ENCODE measurements at regions not wholly inside any gene's neighbourhood (a gene's known extent, or its start where the extent isn't known, plus 50 kb on each side); places are given as distances from the start of the nearest gene placed in this dataset.
A peak's percentile ranks its signal among the peaks of the same experiment; 100 is the strongest.

DNA sequence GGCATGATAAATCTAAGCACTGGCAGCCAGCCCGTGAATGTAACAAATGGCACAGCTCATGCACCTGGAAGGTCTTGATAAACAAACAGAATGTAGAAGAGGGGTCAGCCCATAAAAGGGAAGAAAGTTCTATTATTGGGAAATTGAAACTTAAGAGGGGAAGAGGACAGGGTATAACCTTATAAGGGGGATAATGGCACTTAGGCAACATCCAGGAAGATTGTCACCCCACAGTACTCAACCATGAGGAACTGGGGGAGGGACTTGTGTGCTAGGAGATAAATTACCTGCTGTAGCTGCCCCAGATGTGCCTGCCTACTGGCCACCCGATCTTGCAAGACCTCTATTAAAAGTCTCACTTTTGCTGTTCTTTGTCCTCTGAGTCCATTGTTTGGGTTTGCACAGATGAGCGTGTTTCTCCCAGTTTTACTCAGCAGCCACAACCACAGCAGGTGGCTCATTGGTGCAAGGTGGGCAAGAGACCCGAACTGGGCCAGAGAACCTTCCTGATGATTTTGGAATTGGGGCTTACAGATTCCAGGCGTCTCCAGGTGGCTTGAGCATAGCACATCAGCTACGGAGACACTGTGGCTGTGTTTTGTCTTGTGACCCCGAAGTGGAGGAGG, 79.0 kb upstream of the TAF1B start:
- Histone ChIP-seq H3K4me1 (ENCODE audit: control insufficient read depth in 1 of 2, extremely low read depth in 1 of 2, insufficient read depth in 2 of 2, low read length in 2 of 2) (peaks cover 7 to 8% of the 10 kb centered on the region in 2 experiments), H3K27ac (ENCODE audit: low read length) (no peak overlapping the region), H3K36me3 (ENCODE audit: control insufficient read depth in 2 of 2, extremely low read depth in 1 of 2, insufficient read depth in 1 of 2, low read length in 1 of 2) (no peaks in the 10 kb centered on the region), H3K27me3 (replicated peaks in 1 of 2; ENCODE audit: control insufficient read depth in 2 of 2, extremely low read depth in 1 of 2, insufficient read depth in 2 of 2, low read length in 1 of 2) (peaks cover 0 to 16% of the 10 kb centered on the region in 2 experiments), H3K4me3 (ENCODE audit: control insufficient read depth in 1 of 2, extremely low read depth in 1 of 2, low read length in 1 of 2) (no peak overlapping the region), H3K9me3 (no peaks in the 10 kb centered on the region)
- H3K9me3 Mint-ChIP-seq: no peaks in the 10 kb centered on the region
- DNase-seq (no peak), ATAC-seq (replicated peaks in 1 of 4) (no peak)
- H3K36me3 Mint-ChIP-seq: no peaks in the 10 kb centered on the region
- no peak overlapping the region for H3K4me3 Mint-ChIP-seq
- ChIA-PET CTCF (interaction anchor here in 1 of 2 donors (0.6 kb wide), 1 partner anchor 232 kb away, joined by 3 read pairs; no protein-coding TSS in a partner anchor), POLR2A (no interaction called here)
- H3K4me1 Mint-ChIP-seq: peaks cover 16 to 33% (median 19%) of the 10 kb centered on the region in 3 donors
- no peak overlapping the region for H3K27ac Mint-ChIP-seq
- 68% methylated on average over 6 of the region's 7 CpGs for WGBS (ENCODE audit: insufficient coverage)
- H3K27me3 Mint-ChIP-seq: no peaks in the 10 kb centered on the region

DNA sequence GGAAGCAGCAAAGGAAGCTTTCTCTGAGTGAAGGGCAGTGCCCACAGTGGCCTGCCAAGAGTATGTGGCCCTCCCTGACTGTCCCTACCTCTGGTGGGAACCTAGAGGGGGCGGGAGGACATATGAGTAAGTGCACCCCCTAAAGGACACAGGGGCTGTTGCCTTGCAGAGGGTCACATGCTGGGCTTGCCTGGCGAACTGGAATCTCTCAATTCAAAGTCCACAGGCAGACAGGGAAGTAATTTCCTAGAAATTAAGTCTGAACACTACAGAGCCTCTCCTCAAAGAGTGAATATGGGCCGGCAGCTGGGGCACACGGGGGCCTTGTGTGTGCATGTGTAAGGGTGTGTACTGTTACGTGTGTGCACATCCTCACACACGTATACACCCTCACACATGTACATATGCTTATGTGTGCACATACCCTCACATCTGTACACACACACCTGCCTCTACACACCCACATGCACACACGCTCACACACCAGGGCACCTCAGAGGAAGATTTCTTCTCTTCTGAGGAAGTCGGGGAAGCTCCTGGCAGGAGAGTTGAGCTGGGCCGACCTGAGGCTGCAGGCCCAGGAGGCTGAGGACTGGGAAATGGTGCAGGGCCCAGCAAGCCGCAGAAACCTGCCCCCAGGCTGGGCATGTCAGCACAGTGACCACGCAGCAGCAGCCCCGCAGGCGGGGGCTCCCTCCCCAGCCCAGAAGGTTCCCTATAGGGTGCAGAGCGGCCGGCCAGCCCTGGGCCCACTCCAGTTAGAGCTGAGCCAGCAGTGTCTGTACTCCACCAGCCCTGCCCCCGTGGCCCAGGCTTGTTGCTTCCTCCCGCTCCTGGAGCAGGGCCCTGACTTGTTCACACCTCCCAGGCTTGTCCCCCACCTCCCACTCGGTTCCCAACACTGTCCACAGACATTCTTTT, 77.4 kb upstream of the TAF1B start:
- Histone ChIP-seq H3K9me3 (no peaks in the 10 kb centered on the region), H3K4me3 (ENCODE audit: control insufficient read depth in 1 of 2, extremely low read depth in 1 of 2, low read length in 1 of 2) (no peak overlapping the region), H3K27ac (ENCODE audit: low read length) (no peak overlapping the region), H3K27me3 (replicated peaks in 1 of 2; ENCODE audit: control insufficient read depth in 2 of 2, extremely low read depth in 1 of 2, insufficient read depth in 2 of 2, low read length in 1 of 2) (peaks cover 0 to 24% of the 10 kb centered on the region in 2 experiments), H3K4me1 (ENCODE audit: control insufficient read depth in 1 of 2, extremely low read depth in 1 of 2, insufficient read depth in 2 of 2, low read length in 2 of 2) (peaks cover 1 to 19% of the 10 kb centered on the region in 2 experiments), H3K36me3 (ENCODE audit: control insufficient read depth in 2 of 2, extremely low read depth in 1 of 2, insufficient read depth in 1 of 2, low read length in 1 of 2) (no peaks in the 10 kb centered on the region)
- CTCF ChIA-PET: no interaction called here
- Mint-ChIP-seq H3K27me3 (peaks cover 0 to 1% of the 10 kb centered on the region in 2 donors), H3K4me1 (peaks cover 3 to 33% (median 13%) of the 10 kb centered on the region in 3 donors), H3K27ac (no peak overlapping the region), H3K9me3 (no peaks in the 10 kb centered on the region), H3K36me3 (no peaks in the 10 kb centered on the region), H3K4me3 (no peak overlapping the region)
- 82% methylated on average over 12 of the region's 18 CpGs for WGBS (ENCODE audit: insufficient coverage)
- no peak for ATAC-seq (replicated peaks in 1 of 4)
- no peak for DNase-seq
- POLR2A ChIA-PET: no interaction called here

DNA sequence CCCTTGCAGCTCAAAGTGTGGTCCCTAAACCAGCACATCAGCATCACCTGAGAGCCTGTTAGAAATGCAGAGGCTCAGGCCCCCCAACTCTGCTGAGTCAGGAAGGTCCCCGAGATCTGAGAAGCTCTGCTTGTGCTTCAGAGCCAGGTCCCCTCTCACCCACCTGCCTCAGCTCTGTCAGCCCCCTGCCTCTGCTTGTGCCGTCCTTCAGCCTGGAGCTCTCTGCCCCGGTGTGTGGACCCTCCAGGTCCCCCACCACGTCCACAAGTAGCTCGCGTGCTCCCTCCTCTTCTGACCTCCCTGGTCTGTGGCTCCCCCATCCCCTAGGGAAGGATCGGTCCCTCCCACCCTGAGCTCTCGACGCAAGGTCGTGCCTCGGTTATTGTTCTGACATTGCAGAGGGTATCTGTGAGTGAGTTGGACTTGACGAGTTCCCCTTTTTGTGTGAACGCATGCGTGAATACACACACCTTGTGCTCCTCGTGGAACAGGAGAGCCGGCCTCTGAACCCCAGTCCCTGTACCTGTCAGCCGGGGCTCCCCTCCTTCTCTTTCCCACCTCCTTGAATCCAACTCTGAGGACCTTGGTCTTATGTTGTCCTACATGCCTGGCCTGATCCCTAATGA, 75.5 kb upstream of the TAF1B start:
- no peak overlapping the region for H3K4me3 ChIP-seq (ENCODE audit: control insufficient read depth in 1 of 2, extremely low read depth in 1 of 2, low read length in 1 of 2)
- DNase-seq (no peak), ATAC-seq (replicated peaks in 1 of 4) (no peak)
- ChIA-PET POLR2A (no interaction called here), CTCF (interaction anchor here (0.5 to 0.6 kb wide), 2 partner anchors 18 to 76 kb away, joined by 3 read pairs; partner anchors contain the start of gene TAF1B (in 1 of the 2))
- peaks cover 0 to 27% of the 10 kb centered on the region in 2 experiments for H3K27me3 ChIP-seq (replicated peaks in 1 of 2; ENCODE audit: control insufficient read depth in 2 of 2, extremely low read depth in 1 of 2, insufficient read depth in 2 of 2, low read length in 1 of 2)
- no peaks in the 10 kb centered on the region for H3K36me3 ChIP-seq (ENCODE audit: control insufficient read depth in 2 of 2, extremely low read depth in 1 of 2, insufficient read depth in 1 of 2, low read length in 1 of 2)
- H3K27ac Mint-ChIP-seq: no peak overlapping the region
- H3K27me3 Mint-ChIP-seq: peaks cover 0 to 1% of the 10 kb centered on the region in 2 donors
- H3K4me1 Mint-ChIP-seq: peaks cover 0 to 31% (median 9%) of the 10 kb centered on the region in 3 donors
- 96% methylated on average over 9 of the region's 17 CpGs for WGBS (ENCODE audit: insufficient coverage)
- no peak overlapping the region for H3K4me3 Mint-ChIP-seq
- H3K27ac ChIP-seq (ENCODE audit: low read length): no peak overlapping the region
- no peaks in the 10 kb centered on the region for H3K9me3 Mint-ChIP-seq
- peaks cover 0 to 24% of the 10 kb centered on the region in 2 experiments for H3K4me1 ChIP-seq (ENCODE audit: control insufficient read depth in 1 of 2, extremely low read depth in 1 of 2, insufficient read depth in 2 of 2, low read length in 2 of 2)
- no peaks in the 10 kb centered on the region for H3K36me3 Mint-ChIP-seq
- H3K9me3 ChIP-seq: no peaks in the 10 kb centered on the region

DNA sequence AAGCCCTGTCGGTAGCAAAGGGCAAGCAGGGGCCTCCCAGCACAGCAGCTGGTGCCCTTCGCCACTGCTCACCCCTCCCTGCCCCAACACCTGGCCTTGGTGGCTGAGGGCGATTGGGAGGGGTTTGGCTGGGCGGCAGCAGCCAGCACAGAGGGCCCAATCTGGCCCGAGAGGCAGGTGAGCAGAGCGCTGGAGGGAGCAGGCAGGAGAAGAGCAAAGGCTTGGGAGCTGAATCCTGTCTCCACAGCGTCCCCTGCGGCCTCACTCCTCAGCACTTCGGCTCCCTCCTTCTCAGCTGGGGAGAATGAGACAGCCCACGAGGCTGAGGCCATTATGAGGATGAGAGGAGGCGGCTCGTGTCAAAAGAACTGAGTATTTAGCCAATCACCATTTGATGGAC, 74.9 kb upstream of the TAF1B start:
- no peak for ATAC-seq (replicated peaks in 1 of 4)
- Histone ChIP-seq H3K9me3 (no peaks in the 10 kb centered on the region), H3K27me3 (replicated peaks in 1 of 2; ENCODE audit: control insufficient read depth in 2 of 2, extremely low read depth in 1 of 2, insufficient read depth in 2 of 2, low read length in 1 of 2) (peaks cover 0 to 27% of the 10 kb centered on the region in 2 experiments), H3K4me1 (ENCODE audit: control insufficient read depth in 1 of 2, extremely low read depth in 1 of 2, insufficient read depth in 2 of 2, low read length in 2 of 2) (peaks cover 0 to 24% of the 10 kb centered on the region in 2 experiments), H3K4me3 (ENCODE audit: control insufficient read depth in 1 of 2, extremely low read depth in 1 of 2, low read length in 1 of 2) (no peak overlapping the region), H3K27ac (ENCODE audit: low read length) (no peak overlapping the region), H3K36me3 (ENCODE audit: control insufficient read depth in 2 of 2, extremely low read depth in 1 of 2, insufficient read depth in 1 of 2, low read length in 1 of 2) (no peaks in the 10 kb centered on the region)
- peaks cover 0 to 1% of the 10 kb centered on the region in 2 donors for H3K27me3 Mint-ChIP-seq
- no peaks in the 10 kb centered on the region for H3K36me3 Mint-ChIP-seq
- 94% methylated on average over 8 of the region's 12 CpGs for WGBS (ENCODE audit: insufficient coverage)
- H3K9me3 Mint-ChIP-seq: no peaks in the 10 kb centered on the region
- POLR2A ChIA-PET: no interaction called here
- H3K4me3 Mint-ChIP-seq: no peak overlapping the region
- peak overlapping the region in 1 of 2 donors; percentile 44 for H3K27ac Mint-ChIP-seq
- peaks cover 0 to 31% (median 9%) of the 10 kb centered on the region in 3 donors for H3K4me1 Mint-ChIP-seq
- DNase-seq: no peak
- CTCF ChIA-PET: no interaction called here

DNA sequence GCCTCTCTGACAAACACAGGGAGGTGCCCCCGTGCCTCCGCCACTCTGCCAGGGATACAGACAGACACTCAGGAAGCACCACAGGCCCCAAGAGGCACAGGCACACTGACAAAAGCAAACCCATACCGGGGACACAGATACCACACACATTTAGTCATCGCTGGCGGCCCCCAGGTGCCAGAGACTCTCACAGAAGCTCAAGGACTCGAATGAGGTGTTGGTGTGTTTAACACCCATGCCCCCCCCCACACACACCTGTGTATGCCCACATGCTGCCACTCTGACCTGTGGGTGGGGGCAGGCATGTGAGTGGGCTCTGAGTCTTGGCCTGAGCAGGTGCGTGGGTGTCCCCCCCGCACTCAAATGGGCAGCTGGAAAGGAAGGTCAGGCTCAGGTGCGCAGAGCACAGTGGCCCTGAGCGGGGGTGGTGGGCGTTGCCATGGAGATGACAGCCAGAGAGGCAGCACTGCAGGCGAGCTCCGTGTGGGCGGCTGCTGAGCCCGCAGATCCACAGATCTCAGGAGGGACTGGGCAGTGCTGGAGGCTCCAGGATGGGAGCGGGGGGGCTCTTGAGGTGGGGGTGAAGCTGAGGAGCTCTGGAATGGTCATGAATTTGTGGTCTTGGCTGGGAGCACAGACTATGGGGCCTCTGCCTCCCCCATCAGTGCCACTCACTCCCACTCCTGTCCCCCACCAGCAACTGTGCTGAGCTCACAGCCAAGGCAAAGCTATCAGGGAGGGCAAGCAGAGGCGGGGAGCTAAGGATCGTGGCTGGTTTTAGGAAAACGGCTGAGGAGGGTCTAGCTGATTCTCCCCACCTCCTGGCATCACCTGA, 73.9 kb upstream of the TAF1B start:
- POLR2A ChIA-PET: interaction anchor here in 1 of 2 donors (0.5 kb wide), 1 partner anchor 708 kb away, joined by 6 read pairs; no protein-coding TSS in a partner anchor
- no peak for DNase-seq

More for the DNA sequence above, 73.9 kb upstream of the TAF1B start:
- no peak for ATAC-seq (replicated peaks in 1 of 4)
- Histone ChIP-seq H3K9me3 (no peaks in the 10 kb centered on the region), H3K36me3 (ENCODE audit: control insufficient read depth in 2 of 2, extremely low read depth in 1 of 2, insufficient read depth in 1 of 2, low read length in 1 of 2) (no peaks in the 10 kb centered on the region), H3K4me3 (ENCODE audit: control insufficient read depth in 1 of 2, extremely low read depth in 1 of 2, low read length in 1 of 2) (no peak overlapping the region), H3K27ac (ENCODE audit: low read length) (no peak overlapping the region), H3K27me3 (replicated peaks in 1 of 2; ENCODE audit: control insufficient read depth in 2 of 2, extremely low read depth in 1 of 2, insufficient read depth in 2 of 2, low read length in 1 of 2) (peaks cover 0 to 27% of the 10 kb centered on the region in 2 experiments), H3K4me1 (ENCODE audit: control insufficient read depth in 1 of 2, extremely low read depth in 1 of 2, insufficient read depth in 2 of 2, low read length in 2 of 2) (peaks cover 0 to 24% of the 10 kb centered on the region in 2 experiments)
- no peaks in the 10 kb centered on the region for H3K36me3 Mint-ChIP-seq
- H3K27ac Mint-ChIP-seq: no peak overlapping the region
- H3K4me3 Mint-ChIP-seq: no peak overlapping the region
- H3K27me3 Mint-ChIP-seq: peaks cover 0 to 1% of the 10 kb centered on the region in 2 donors
- WGBS (ENCODE audit: insufficient coverage): 57% methylated on average over 10 of the region's 19 CpGs
- no peaks in the 10 kb centered on the region for H3K9me3 Mint-ChIP-seq
- peaks cover 0 to 22% (median 9%) of the 10 kb centered on the region in 3 donors for H3K4me1 Mint-ChIP-seq
- CTCF ChIA-PET: interaction anchor here (0.6 to 1.9 kb wide), 4 partner anchors 29 to 820 kb away, joined by 4 to 11 read pairs (median 4); no protein-coding TSS in a partner anchor
